HepG2 (cell line): ENCODE measurements at regions not wholly inside any gene's neighbourhood (a gene's known extent, or its start where the extent isn't known, plus 50 kb on each side); places are given as distances from the start of the nearest gene placed in this dataset.

ENCODE experiments used
- ARHGAP35 ChIP-seq: sonication (generic); formaldehyde crosslinking; IDR thresholded peaks from 2 replicates; pipeline ENCODE4 v1.9.0; 2022; ENCODE audit warnings: mild to moderate bottlenecking, inconsistent platforms, moderate library complexity, missing genetic modification reagents, borderline replicate concordance
- ARID2 ChIP-seq: sonication (generic); formaldehyde crosslinking; IDR thresholded peaks from 2 replicates; pipeline ENCODE4 v1.8.1; 2022; ENCODE audit warnings: mild to moderate bottlenecking, missing genetic modification reagents, borderline replicate concordance
- HDAC2 ChIP-seq: sonication (generic); formaldehyde crosslinking; IDR thresholded peaks from 2 replicates; pipeline ENCODE4 v1.4.0; 2020; ENCODE audit warnings: missing genetic modification reagents
- MEIS2 ChIP-seq: sonication (generic); formaldehyde crosslinking; IDR thresholded peaks from 2 replicates; pipeline ENCODE4 v1.9.0; 2021; ENCODE audit warnings: mild to moderate bottlenecking, missing genetic modification reagents
- MZF1 ChIP-seq: sonication (generic); formaldehyde crosslinking; IDR thresholded peaks from 2 replicates; pipeline ENCODE4 v1.8.1; 2023; ENCODE audit warnings: mild to moderate bottlenecking, missing genetic modification reagents, borderline replicate concordance
- NR2C2 ChIP-seq: sonication (generic); formaldehyde crosslinking; IDR thresholded peaks from 2 replicates; pipeline ENCODE4 v1.4.0; 2020; ENCODE audit warnings: missing genetic modification reagents, mild to moderate bottlenecking, moderate library complexity, borderline replicate concordance
- POGZ ChIP-seq: sonication (generic); formaldehyde crosslinking; IDR thresholded peaks from 2 replicates; pipeline ENCODE4 v1.4.0; 2020; ENCODE audit warnings: mild to moderate bottlenecking, missing genetic modification reagents
- RAD21 ChIP-seq: fragments of 450-650 bp; formaldehyde crosslinking; IDR thresholded peaks from 2 replicates; pipeline ENCODE4 v1.5.0; 2020; ENCODE audit warnings: mild to moderate bottlenecking
- SRY ChIP-seq: sonication (generic); formaldehyde crosslinking; IDR thresholded peaks from 2 replicates; pipeline ENCODE4 v1.8.0; 2022; ENCODE audit warnings: mild to moderate bottlenecking, missing genetic modification reagents
- SYNCRIP ChIP-seq: fragments of 200-400 bp; formaldehyde crosslinking; IDR thresholded peaks from 2 replicates; pipeline ENCODE4 v1.6.1; 2018; ENCODE audit warnings: mild to moderate bottlenecking, low read depth, low read length; ENCODE audit not compliant: insufficient read depth
- TBL1XR1 ChIP-seq: fragments of 150-350 bp; IDR thresholded peaks from 2 replicates; pipeline ENCODE4 v1.6.1; 2014; ENCODE audit warnings: borderline replicate concordance, low read length; ENCODE audit not compliant: partially characterized antibody
- ZNF282 ChIP-seq: fragments of 450-650 bp; IDR thresholded peaks from 2 replicates; pipeline ENCODE4 v1.6.1; 2018; ENCODE audit not compliant: partially characterized antibody
- ZNF816 ChIP-seq: sonication (generic); formaldehyde crosslinking; IDR thresholded peaks from 2 replicates; pipeline ENCODE4 v1.8.0; 2022; ENCODE audit warnings: missing genetic modification reagents, mild to moderate bottlenecking, borderline replicate concordance
- TF ChIP-seq, protein P1 (sequence below): sonication (generic); formaldehyde crosslinking; IDR thresholded peaks from 2 replicates; pipeline ENCODE4 v1.5.0; 2020; ENCODE audit warnings: missing genetic modification reagents
- TF ChIP-seq, protein P2 (sequence below): sonication (generic); formaldehyde crosslinking; conservative IDR thresholded peaks from 2 replicates; pipeline ENCODE4 v1.8.1; 2023; ENCODE audit warnings: missing genetic modification reagents
- TF ChIP-seq, protein P3 (sequence below): sonication (generic); formaldehyde crosslinking; IDR thresholded peaks from 2 replicates; pipeline ENCODE4 v1.9.0; 2021; ENCODE audit warnings: mild to moderate bottlenecking, missing genetic modification reagents
- TF ChIP-seq, protein P4 (sequence below): sonication (generic); formaldehyde crosslinking; IDR thresholded peaks from 2 replicates; pipeline ENCODE4 v1.4.0; 2020; ENCODE audit warnings: missing genetic modification reagents, borderline replicate concordance

DNA sequence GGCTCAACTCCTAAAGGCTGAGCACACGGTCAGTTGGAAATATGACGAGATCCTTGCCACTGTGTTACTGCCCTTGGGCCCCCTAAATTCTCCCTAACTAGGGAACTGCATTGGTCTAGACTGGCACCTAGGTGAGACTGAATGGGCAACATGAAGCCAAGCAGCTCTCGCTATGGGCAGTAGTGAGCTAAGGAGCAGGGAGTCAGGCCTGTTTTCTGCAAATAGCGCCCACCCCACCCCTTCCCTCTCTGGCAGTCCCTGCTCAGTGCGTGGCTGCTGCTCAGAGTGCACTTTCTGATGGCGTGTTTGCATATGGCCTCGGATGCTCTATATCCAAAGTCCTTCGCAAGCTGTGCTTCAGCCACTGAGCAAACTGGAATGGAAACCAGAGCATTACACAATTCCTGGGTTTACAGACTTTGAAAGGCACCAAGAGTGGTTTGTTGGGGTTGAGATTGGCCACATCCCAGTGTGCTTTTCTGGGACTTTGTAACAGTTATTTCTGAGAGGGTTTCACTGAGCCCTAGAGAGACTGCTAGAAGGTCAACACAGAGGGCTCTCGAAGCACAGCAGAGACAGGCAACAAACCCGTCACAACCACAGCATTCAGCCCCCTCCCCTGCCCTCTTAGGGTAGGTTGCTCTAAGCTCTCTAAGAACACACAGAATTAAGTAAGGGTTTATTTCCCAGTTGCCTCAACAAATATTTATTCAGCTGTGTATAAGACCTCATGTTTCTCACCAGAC is 419.9 kb downstream of the STK39 start (continued):
- TF ChIP-seq SYNCRIP, result no peak
- TF ChIP-seq, protein P1, sequence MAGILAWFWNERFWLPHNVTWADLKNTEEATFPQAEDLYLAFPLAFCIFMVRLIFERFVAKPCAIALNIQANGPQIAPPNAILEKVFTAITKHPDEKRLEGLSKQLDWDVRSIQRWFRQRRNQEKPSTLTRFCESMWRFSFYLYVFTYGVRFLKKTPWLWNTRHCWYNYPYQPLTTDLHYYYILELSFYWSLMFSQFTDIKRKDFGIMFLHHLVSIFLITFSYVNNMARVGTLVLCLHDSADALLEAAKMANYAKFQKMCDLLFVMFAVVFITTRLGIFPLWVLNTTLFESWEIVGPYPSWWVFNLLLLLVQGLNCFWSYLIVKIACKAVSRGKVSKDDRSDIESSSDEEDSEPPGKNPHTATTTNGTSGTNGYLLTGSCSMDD (CRISPR knock-in tag), result no peak
- no peak for TF ChIP-seq MZF1
- TF ChIP-seq TBL1XR1, result peak; percentile 91
- TF ChIP-seq, protein P2, sequence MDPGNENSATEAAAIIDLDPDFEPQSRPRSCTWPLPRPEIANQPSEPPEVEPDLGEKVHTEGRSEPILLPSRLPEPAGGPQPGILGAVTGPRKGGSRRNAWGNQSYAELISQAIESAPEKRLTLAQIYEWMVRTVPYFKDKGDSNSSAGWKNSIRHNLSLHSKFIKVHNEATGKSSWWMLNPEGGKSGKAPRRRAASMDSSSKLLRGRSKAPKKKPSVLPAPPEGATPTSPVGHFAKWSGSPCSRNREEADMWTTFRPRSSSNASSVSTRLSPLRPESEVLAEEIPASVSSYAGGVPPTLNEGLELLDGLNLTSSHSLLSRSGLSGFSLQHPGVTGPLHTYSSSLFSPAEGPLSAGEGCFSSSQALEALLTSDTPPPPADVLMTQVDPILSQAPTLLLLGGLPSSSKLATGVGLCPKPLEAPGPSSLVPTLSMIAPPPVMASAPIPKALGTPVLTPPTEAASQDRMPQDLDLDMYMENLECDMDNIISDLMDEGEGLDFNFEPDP (CRISPR knock-in tag), result no peak
- TF ChIP-seq, protein P3, sequence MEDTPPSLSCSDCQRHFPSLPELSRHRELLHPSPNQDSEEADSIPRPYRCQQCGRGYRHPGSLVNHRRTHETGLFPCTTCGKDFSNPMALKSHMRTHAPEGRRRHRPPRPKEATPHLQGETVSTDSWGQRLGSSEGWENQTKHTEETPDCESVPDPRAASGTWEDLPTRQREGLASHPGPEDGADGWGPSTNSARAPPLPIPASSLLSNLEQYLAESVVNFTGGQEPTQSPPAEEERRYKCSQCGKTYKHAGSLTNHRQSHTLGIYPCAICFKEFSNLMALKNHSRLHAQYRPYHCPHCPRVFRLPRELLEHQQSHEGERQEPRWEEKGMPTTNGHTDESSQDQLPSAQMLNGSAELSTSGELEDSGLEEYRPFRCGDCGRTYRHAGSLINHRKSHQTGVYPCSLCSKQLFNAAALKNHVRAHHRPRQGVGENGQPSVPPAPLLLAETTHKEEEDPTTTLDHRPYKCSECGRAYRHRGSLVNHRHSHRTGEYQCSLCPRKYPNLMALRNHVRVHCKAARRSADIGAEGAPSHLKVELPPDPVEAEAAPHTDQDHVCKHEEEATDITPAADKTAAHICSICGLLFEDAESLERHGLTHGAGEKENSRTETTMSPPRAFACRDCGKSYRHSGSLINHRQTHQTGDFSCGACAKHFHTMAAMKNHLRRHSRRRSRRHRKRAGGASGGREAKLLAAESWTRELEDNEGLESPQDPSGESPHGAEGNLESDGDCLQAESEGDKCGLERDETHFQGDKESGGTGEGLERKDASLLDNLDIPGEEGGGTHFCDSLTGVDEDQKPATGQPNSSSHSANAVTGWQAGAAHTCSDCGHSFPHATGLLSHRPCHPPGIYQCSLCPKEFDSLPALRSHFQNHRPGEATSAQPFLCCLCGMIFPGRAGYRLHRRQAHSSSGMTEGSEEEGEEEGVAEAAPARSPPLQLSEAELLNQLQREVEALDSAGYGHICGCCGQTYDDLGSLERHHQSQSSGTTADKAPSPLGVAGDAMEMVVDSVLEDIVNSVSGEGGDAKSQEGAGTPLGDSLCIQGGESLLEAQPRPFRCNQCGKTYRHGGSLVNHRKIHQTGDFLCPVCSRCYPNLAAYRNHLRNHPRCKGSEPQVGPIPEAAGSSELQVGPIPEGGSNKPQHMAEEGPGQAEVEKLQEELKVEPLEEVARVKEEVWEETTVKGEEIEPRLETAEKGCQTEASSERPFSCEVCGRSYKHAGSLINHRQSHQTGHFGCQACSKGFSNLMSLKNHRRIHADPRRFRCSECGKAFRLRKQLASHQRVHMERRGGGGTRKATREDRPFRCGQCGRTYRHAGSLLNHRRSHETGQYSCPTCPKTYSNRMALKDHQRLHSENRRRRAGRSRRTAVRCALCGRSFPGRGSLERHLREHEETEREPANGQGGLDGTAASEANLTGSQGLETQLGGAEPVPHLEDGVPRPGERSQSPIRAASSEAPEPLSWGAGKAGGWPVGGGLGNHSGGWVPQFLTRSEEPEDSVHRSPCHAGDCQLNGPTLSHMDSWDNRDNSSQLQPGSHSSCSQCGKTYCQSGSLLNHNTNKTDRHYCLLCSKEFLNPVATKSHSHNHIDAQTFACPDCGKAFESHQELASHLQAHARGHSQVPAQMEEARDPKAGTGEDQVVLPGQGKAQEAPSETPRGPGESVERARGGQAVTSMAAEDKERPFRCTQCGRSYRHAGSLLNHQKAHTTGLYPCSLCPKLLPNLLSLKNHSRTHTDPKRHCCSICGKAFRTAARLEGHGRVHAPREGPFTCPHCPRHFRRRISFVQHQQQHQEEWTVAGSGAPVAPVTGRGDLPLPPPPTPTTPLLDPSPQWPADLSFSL (CRISPR knock-in tag), result peak; percentile 74; the same call in 1 of the 2 replicates
- peak; percentile 78 for TF ChIP-seq NR2C2 (CRISPR knock-in tag)
- no peak for TF ChIP-seq ARHGAP35 (CRISPR knock-in tag)
- TF ChIP-seq POGZ, result peak; percentile 100
- 0 out of 2 replicates have a peak, but pooled peaks have one; percentile 81 for TF ChIP-seq ZNF816 (CRISPR knock-in tag)
- peak; percentile 99 for TF ChIP-seq HDAC2
- no peak; the same call in 1 of the 2 replicates for TF ChIP-seq ARID2 (CRISPR knock-in tag)
- peak; percentile 59; the same call in 1 of the 2 replicates for TF ChIP-seq RAD21 (CRISPR knock-in tag)
- no peak; the same call in 1 of the 2 replicates for TF ChIP-seq MEIS2 (CRISPR knock-in tag)
- TF ChIP-seq, protein P4, sequence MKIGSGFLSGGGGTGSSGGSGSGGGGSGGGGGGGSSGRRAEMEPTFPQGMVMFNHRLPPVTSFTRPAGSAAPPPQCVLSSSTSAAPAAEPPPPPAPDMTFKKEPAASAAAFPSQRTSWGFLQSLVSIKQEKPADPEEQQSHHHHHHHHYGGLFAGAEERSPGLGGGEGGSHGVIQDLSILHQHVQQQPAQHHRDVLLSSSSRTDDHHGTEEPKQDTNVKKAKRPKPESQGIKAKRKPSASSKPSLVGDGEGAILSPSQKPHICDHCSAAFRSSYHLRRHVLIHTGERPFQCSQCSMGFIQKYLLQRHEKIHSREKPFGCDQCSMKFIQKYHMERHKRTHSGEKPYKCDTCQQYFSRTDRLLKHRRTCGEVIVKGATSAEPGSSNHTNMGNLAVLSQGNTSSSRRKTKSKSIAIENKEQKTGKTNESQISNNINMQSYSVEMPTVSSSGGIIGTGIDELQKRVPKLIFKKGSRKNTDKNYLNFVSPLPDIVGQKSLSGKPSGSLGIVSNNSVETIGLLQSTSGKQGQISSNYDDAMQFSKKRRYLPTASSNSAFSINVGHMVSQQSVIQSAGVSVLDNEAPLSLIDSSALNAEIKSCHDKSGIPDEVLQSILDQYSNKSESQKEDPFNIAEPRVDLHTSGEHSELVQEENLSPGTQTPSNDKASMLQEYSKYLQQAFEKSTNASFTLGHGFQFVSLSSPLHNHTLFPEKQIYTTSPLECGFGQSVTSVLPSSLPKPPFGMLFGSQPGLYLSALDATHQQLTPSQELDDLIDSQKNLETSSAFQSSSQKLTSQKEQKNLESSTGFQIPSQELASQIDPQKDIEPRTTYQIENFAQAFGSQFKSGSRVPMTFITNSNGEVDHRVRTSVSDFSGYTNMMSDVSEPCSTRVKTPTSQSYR (CRISPR knock-in tag), result peak; percentile 71; the same call in 1 of the 2 replicates
- TF ChIP-seq SRY (CRISPR knock-in tag), result peak; percentile 88
- TF ChIP-seq ZNF282, result no peak
